HS-27A (cell line): ENCODE measurements at regions not wholly inside any gene's neighbourhood (a gene's known extent, or its start where the extent isn't known, plus 50 kb on each side); places are given as distances from the start of the nearest gene placed in this dataset.
"Not testable (repeated sequence)": the region's sequence is repeated elsewhere in the genome, so short reads cannot be mapped to it uniquely, and the experiment has no call there.

Experiments
- DNase-seq: peaks from one replicate; pipeline ENCODE4 v3.0.0-alpha.2; 2012; ENCODE audit warnings: low read depth, missing footprints

- DNase-seq: no peak
Observed at GRCh38 chr3:20395692-20396091, 209.7 kb upstream of the SGO1 start.

GRCh38 chr3:20394243-20394642, 208.2 kb upstream of the SGO1 start:
- DNase-seq: no peak

GRCh38 chr3:20391644-20392043, 205.6 kb upstream of the SGO1 start:
- DNase-seq: no peak

GRCh38 chr3:20388971-20389370, 203.0 kb upstream of the SGO1 start:
- no peak for DNase-seq

GRCh38 chr3:20380295-20380694, 194.3 kb upstream of the SGO1 start:
- no peak for DNase-seq

- no peak for DNase-seq
Observed at GRCh38 chr3:20378315-20378714, 192.3 kb upstream of the SGO1 start.

GRCh38 chr3:20376665-20377217, 190.7 kb upstream of the SGO1 start:
- DNase-seq: no peak

- no peak for DNase-seq
Observed at GRCh38 chr3:20375302-20375701, 189.3 kb upstream of the SGO1 start.

GRCh38 chr3:20370273-20371063, 184.5 kb upstream of the SGO1 start:
- not testable (repeated sequence) for DNase-seq

- DNase-seq: no peak
Observed at GRCh38 chr3:20361000-20361399, 175.0 kb upstream of the SGO1 start.

GRCh38 chr3:20353286-20353685, 167.3 kb upstream of the SGO1 start:
- DNase-seq: no peak

GRCh38 chr3:20352546-20353179, 166.7 kb upstream of the SGO1 start:
- DNase-seq: no peak

GRCh38 chr3:20350449-20350848, 164.4 kb upstream of the SGO1 start:
- DNase-seq: no peak

- DNase-seq: no peak
Observed at GRCh38 chr3:20346916-20347315, 160.9 kb upstream of the SGO1 start.

- DNase-seq: no peak
Observed at GRCh38 chr3:20346369-20346768, 160.4 kb upstream of the SGO1 start.

- DNase-seq: no peak
Observed at GRCh38 chr3:20344400-20344959, 158.5 kb upstream of the SGO1 start.

GRCh38 chr3:20343790-20344189, 157.8 kb upstream of the SGO1 start:
- no peak for DNase-seq

GRCh38 chr3:20340324-20340928, 154.4 kb upstream of the SGO1 start:
- peak; percentile 79 for DNase-seq

- DNase-seq: no peak
Observed at GRCh38 chr3:20336572-20336971, 150.6 kb upstream of the SGO1 start.

- no peak for DNase-seq
Observed at GRCh38 chr3:20334842-20335241, 148.8 kb upstream of the SGO1 start.

- no peak for DNase-seq
Observed at GRCh38 chr3:20327889-20328288, 141.9 kb upstream of the SGO1 start.

GRCh38 chr3:20326541-20326940, 140.5 kb upstream of the SGO1 start:
- peak; percentile 55 for DNase-seq

GRCh38 chr3:20325563-20325962, 139.6 kb upstream of the SGO1 start:
- DNase-seq: no peak
